ENCODE measurements at regions not wholly inside any gene's neighbourhood (a gene's known extent, or its start where the extent isn't known, plus 50 kb on each side); places are given as distances from the start of the nearest gene placed in this dataset.

- TF ChIP-seq POLR2AphosphoS5 (IDR thresholded peaks at IDR 0.05; ENCODE audit: low read depth, low read length) (no peak), POLR2A (IDR thresholded peaks at IDR 0.05; ENCODE audit: low read depth, low read length) (no peak), TAF1 (IDR thresholded peaks at IDR 0.05; ENCODE audit: low read depth, low read length) (no peak), SPI1 (IDR thresholded peaks at IDR 0.05; ENCODE audit: low read depth, low read length) (no peak)
These were observed 196.1 kb upstream of the ID2 start for GRCh38 chr2:8485736-8486135.

All from GM12891 (cell line).